GM18507 (cell line): ENCODE measurements at regions not wholly inside any gene's neighbourhood (a gene's known extent, or its start where the extent isn't known, plus 50 kb on each side); places are given as distances from the start of the nearest gene placed in this dataset.
"Not testable (repeated sequence)": the region's sequence is repeated elsewhere in the genome, so short reads cannot be mapped to it uniquely, and the experiment has no call there.

Experiments used
- DNase-seq: peaks from one replicate; pipeline ENCODE4 v3.0.0; 2011; ENCODE audit warnings: low read depth; ENCODE audit not compliant: insufficient read length; ENCODE audit errors: extremely low spot score
- FAIRE-seq: peaks from 2 replicates; lab custom pipeline; 2011; peaks lifted over from hg19 to GRCh38; lab: Jason Lieb, UNC

- no peak for DNase-seq
- no peak for FAIRE-seq
Observed at GRCh38 chr1:232339073-232339472, 290.9 kb downstream of the SIPA1L2 start.

GRCh38 chr1:232335741-232336293 is 294.1 kb downstream of the SIPA1L2 start:
- DNase-seq (no peak), FAIRE-seq (no peak)

- DNase-seq, result no peak
- FAIRE-seq, result no peak
Observed at GRCh38 chr1:232335261-232335660, 294.7 kb downstream of the SIPA1L2 start.

GRCh38 chr1:232334811-232335210 is 295.1 kb downstream of the SIPA1L2 start:
- FAIRE-seq, result no peak

GRCh38 chr1:232334246-232334645 is 295.7 kb downstream of the SIPA1L2 start:
- DNase-seq, result no peak
- FAIRE-seq, result no peak

More at GRCh38 chr1:232334811-232335210, 295.1 kb downstream of the SIPA1L2 start:
- no peak for DNase-seq

GRCh38 chr1:232333419-232333767 is 296.5 kb downstream of the SIPA1L2 start:
- FAIRE-seq (no peak), DNase-seq (no peak)

- not testable (repeated sequence) for DNase-seq, FAIRE-seq
Observed at GRCh38 chr1:232332710-232333418, 297.1 kb downstream of the SIPA1L2 start.

GRCh38 chr1:232329103-232329813 is 300.7 kb downstream of the SIPA1L2 start:
- FAIRE-seq (no peak), DNase-seq (no peak)

GRCh38 chr1:232328486-232329102 is 301.3 kb downstream of the SIPA1L2 start:
- DNase-seq, result no peak
- FAIRE-seq, result no peak

- no peak for FAIRE-seq
- DNase-seq, result no peak
Observed at GRCh38 chr1:232327899-232328298, 302.0 kb downstream of the SIPA1L2 start.

GRCh38 chr1:232327269-232327668 is 302.7 kb downstream of the SIPA1L2 start:
- no peak for DNase-seq
- no peak for FAIRE-seq

GRCh38 chr1:232322162-232322734 is 307.7 kb downstream of the SIPA1L2 start:
- DNase-seq (no peak), FAIRE-seq (no peak)

GRCh38 chr1:232319518-232320210 is 310.3 kb downstream of the SIPA1L2 start:
- FAIRE-seq (no peak), DNase-seq (no peak)

GRCh38 chr1:232319072-232319471 is 310.9 kb downstream of the SIPA1L2 start:
- FAIRE-seq (no peak), DNase-seq (no peak)

GRCh38 chr1:232318143-232318542 is 311.8 kb downstream of the SIPA1L2 start:
- FAIRE-seq (no peak), DNase-seq (no peak)

- no peak for FAIRE-seq
- no peak for DNase-seq
Observed at GRCh38 chr1:232317350-232317749, 312.6 kb downstream of the SIPA1L2 start.

- FAIRE-seq (no peak), DNase-seq (no peak)
Observed at GRCh38 chr1:232316864-232317263, 313.1 kb downstream of the SIPA1L2 start.

GRCh38 chr1:232313876-232314275 is 316.1 kb downstream of the SIPA1L2 start:
- not testable (repeated sequence) for FAIRE-seq

GRCh38 chr1:232310541-232310940 is 319.4 kb downstream of the SIPA1L2 start:
- FAIRE-seq, result no peak
- no peak for DNase-seq

More at GRCh38 chr1:232313876-232314275, 316.1 kb downstream of the SIPA1L2 start:
- DNase-seq, result not testable (repeated sequence)
